ENCODE measurements at regions not wholly inside any gene's neighbourhood (a gene's known extent, or its start where the extent isn't known, plus 50 kb on each side); places are given as distances from the start of the nearest gene placed in this dataset.

DNA sequence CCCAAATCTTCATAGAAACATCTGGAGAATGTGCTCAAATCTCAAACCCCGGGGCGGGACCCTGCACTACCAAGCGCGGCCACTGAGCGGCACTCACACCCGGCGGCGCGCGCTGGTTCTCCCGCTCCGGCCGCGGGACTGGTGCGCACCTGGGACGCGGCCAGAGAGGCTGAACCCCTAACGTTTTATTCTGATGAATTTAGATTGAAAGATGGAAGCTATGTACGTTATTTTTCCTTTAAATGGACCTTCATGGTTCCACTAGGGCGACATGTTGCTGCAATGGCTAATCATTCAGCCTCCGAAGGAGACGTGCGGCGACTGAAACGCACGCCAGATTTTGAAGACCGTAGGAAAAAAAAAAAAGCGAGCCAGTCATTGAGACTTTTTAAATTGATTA, 107.0 kb upstream of the INSIG1 start:
- Histone ChIP-seq H3K9ac (ENCODE audit: low read depth in 1 of 2, low read length in 2 of 2) (no peak overlapping the region), H3K4me1 (ENCODE audit: control insufficient read depth in 2 of 2, insufficient read depth in 2 of 2, low read length in 2 of 2) (no peaks in the 10 kb centered on the region), H3K9me3 (ENCODE audit: control insufficient read depth in 2 of 2, low read length in 2 of 2) (peaks cover 0 to 5% of the 10 kb centered on the region in 2 donors), H3K27ac (ENCODE audit: low read depth in 2 of 2, low read length in 2 of 2) (no peak overlapping the region), H3K27me3 (ENCODE audit: control insufficient read depth in 2 of 2, insufficient read depth in 2 of 2, low read length in 2 of 2) (peaks cover 0 to 2% of the 10 kb centered on the region in 2 donors), H3K4me3 (ENCODE audit: low read length in 2 of 2) (no peak overlapping the region), H3K36me3 (ENCODE audit: control insufficient read depth in 2 of 2, insufficient read depth in 2 of 2, low read length in 2 of 2) (no peaks in the 10 kb centered on the region)

DNA sequence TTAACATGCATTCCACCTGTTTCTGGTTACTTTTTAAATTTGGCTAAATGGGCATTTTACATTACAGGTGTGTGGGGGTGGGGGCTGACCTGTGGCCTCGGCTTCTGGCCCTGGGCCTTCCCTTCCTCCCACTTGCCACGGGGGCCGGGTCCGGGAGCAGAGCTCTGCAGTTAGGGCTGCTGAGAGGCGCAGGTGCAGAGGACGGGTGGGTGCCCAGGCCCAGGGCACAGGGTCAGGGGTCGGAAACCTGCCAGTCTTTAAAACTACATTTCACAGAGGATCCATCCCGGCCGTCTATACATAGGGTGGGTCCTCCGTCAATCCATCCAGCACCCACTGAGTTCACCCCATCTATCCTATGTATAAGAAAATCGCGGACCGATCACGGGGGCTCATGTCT, 106.5 kb upstream of the INSIG1 start:
- no peak overlapping the region for H3K4me3 ChIP-seq (ENCODE audit: low read length in 2 of 2)

DNA sequence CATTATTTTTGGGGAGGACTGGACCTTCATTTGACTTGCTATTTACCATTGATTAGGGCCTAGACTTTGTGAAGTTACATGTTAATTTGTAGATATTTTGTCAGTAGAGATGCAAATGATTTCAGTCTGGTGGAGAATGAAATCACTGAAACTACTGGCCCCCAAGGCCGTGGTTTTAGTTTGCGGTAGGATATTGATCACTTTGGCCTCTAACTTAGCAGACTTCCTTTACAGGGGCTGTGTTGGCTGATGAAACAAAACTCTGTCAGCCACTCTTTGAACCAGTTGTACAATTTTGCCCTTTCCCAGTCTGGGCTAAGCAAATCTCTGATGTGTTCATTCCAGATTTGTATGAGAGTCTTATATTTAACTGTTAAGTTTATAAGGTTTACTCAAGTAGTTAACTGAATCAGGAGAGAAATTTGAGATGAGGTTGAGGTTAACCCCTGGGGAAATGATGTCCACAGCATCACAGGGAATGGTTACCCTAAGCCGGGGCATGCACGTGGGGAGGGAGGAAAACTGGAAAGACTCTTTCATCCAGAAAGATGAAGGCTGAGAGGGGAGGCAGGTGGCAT, 105.7 kb upstream of the INSIG1 start:
- H3K27ac ChIP-seq (ENCODE audit: low read depth in 2 of 2, low read length in 2 of 2) = no peak overlapping the region
- no peaks in the 10 kb centered on the region for H3K4me1 ChIP-seq (ENCODE audit: control insufficient read depth in 2 of 2, insufficient read depth in 2 of 2, low read length in 2 of 2)
- H3K27me3 ChIP-seq (ENCODE audit: control insufficient read depth in 2 of 2, insufficient read depth in 2 of 2, low read length in 2 of 2) = peaks cover 0 to 2% of the 10 kb centered on the region in 2 donors
- peaks cover 0 to 3% of the 10 kb centered on the region in 2 donors for H3K9me3 ChIP-seq (ENCODE audit: control insufficient read depth in 2 of 2, low read length in 2 of 2)
- H3K36me3 ChIP-seq (ENCODE audit: control insufficient read depth in 2 of 2, insufficient read depth in 2 of 2, low read length in 2 of 2) = no peaks in the 10 kb centered on the region
- H3K4me3 ChIP-seq (ENCODE audit: low read length in 2 of 2) = no peak overlapping the region
- H3K9ac ChIP-seq (ENCODE audit: low read depth in 1 of 2, low read length in 2 of 2) = no peak overlapping the region

More for the DNA sequence above, 106.5 kb upstream of the INSIG1 start:
- Histone ChIP-seq H3K36me3 (ENCODE audit: control insufficient read depth in 2 of 2, insufficient read depth in 2 of 2, low read length in 2 of 2) (no peaks in the 10 kb centered on the region), H3K9ac (ENCODE audit: low read depth in 1 of 2, low read length in 2 of 2) (no peak overlapping the region), H3K9me3 (ENCODE audit: control insufficient read depth in 2 of 2, low read length in 2 of 2) (peaks cover 0 to under 1% of the 10 kb centered on the region in 2 donors), H3K27me3 (ENCODE audit: control insufficient read depth in 2 of 2, insufficient read depth in 2 of 2, low read length in 2 of 2) (peaks cover 0 to 2% of the 10 kb centered on the region in 2 donors), H3K4me1 (ENCODE audit: control insufficient read depth in 2 of 2, insufficient read depth in 2 of 2, low read length in 2 of 2) (no peaks in the 10 kb centered on the region), H3K27ac (ENCODE audit: low read depth in 2 of 2, low read length in 2 of 2) (no peak overlapping the region)

- H3K4me3 ChIP-seq (ENCODE audit: low read length in 2 of 2) = no peak overlapping the region
Measured at GRCh38 chr7:155192961-155193640, 104.6 kb upstream of the INSIG1 start.

DNA sequence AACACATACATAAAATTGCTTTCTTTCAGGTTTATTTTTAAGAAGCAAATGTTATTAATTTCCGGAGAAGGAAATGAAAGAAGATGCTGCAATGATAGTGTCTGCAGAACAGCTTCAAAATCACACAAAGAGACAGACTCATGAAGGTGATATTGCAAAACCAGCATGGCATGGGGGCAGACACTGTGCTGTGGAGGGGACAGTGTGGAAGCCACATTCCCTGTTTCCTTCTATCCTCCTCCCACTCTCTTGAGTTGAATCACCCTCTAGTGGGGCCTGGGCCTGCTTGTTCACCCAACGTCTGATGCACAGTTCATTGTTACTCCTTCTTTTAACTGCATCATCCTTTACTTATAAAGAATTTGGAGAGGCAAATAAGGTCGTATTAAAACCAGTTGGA, 104.0 kb upstream of the INSIG1 start:
- Histone ChIP-seq H3K9me3 (ENCODE audit: control insufficient read depth in 2 of 2, low read length in 2 of 2) (peaks cover 0 to 3% of the 10 kb centered on the region in 2 donors), H3K4me3 (ENCODE audit: low read length in 2 of 2) (no peak overlapping the region), H3K4me1 (ENCODE audit: control insufficient read depth in 2 of 2, insufficient read depth in 2 of 2, low read length in 2 of 2) (no peaks in the 10 kb centered on the region), H3K36me3 (ENCODE audit: control insufficient read depth in 2 of 2, insufficient read depth in 2 of 2, low read length in 2 of 2) (no peaks in the 10 kb centered on the region), H3K27ac (ENCODE audit: low read depth in 2 of 2, low read length in 2 of 2) (no peak overlapping the region), H3K9ac (ENCODE audit: low read depth in 1 of 2, low read length in 2 of 2) (no peak overlapping the region), H3K27me3 (ENCODE audit: control insufficient read depth in 2 of 2, insufficient read depth in 2 of 2, low read length in 2 of 2) (peaks cover 0 to 2% of the 10 kb centered on the region in 2 donors)

More at GRCh38 chr7:155192961-155193640, 104.6 kb upstream of the INSIG1 start:
- Histone ChIP-seq H3K27me3 (ENCODE audit: control insufficient read depth in 2 of 2, insufficient read depth in 2 of 2, low read length in 2 of 2) (peaks cover 0 to 2% of the 10 kb centered on the region in 2 donors), H3K9ac (ENCODE audit: low read depth in 1 of 2, low read length in 2 of 2) (no peak overlapping the region), H3K36me3 (ENCODE audit: control insufficient read depth in 2 of 2, insufficient read depth in 2 of 2, low read length in 2 of 2) (no peaks in the 10 kb centered on the region), H3K9me3 (ENCODE audit: control insufficient read depth in 2 of 2, low read length in 2 of 2) (peaks cover 0 to 3% of the 10 kb centered on the region in 2 donors), H3K27ac (ENCODE audit: low read depth in 2 of 2, low read length in 2 of 2) (no peak overlapping the region), H3K4me1 (ENCODE audit: control insufficient read depth in 2 of 2, insufficient read depth in 2 of 2, low read length in 2 of 2) (no peaks in the 10 kb centered on the region)

- H3K4me1 ChIP-seq (ENCODE audit: control insufficient read depth in 2 of 2, insufficient read depth in 2 of 2, low read length in 2 of 2) = no peaks in the 10 kb centered on the region
- peaks cover 0 to 2% of the 10 kb centered on the region in 2 donors for H3K27me3 ChIP-seq (ENCODE audit: control insufficient read depth in 2 of 2, insufficient read depth in 2 of 2, low read length in 2 of 2)
- no peaks in the 10 kb centered on the region for H3K36me3 ChIP-seq (ENCODE audit: control insufficient read depth in 2 of 2, insufficient read depth in 2 of 2, low read length in 2 of 2)
- H3K27ac ChIP-seq (ENCODE audit: low read depth in 2 of 2, low read length in 2 of 2) = no peak overlapping the region
- H3K4me3 ChIP-seq (ENCODE audit: low read length in 2 of 2) = no peak overlapping the region
- H3K9ac ChIP-seq (ENCODE audit: low read depth in 1 of 2, low read length in 2 of 2) = no peak overlapping the region
- peaks cover 0 to 3% of the 10 kb centered on the region in 2 donors for H3K9me3 ChIP-seq (ENCODE audit: control insufficient read depth in 2 of 2, low read length in 2 of 2)
Measured at GRCh38 chr7:155194382-155195140, 103.1 kb upstream of the INSIG1 start.

GRCh38 chr7:155195939-155196523, 101.6 kb upstream of the INSIG1 start:
- Histone ChIP-seq H3K27ac (ENCODE audit: low read depth in 2 of 2, low read length in 2 of 2) (no peak overlapping the region), H3K4me1 (ENCODE audit: control insufficient read depth in 2 of 2, insufficient read depth in 2 of 2, low read length in 2 of 2) (no peaks in the 10 kb centered on the region), H3K36me3 (ENCODE audit: control insufficient read depth in 2 of 2, insufficient read depth in 2 of 2, low read length in 2 of 2) (no peaks in the 10 kb centered on the region), H3K4me3 (ENCODE audit: low read length in 2 of 2) (no peak overlapping the region), H3K9me3 (ENCODE audit: control insufficient read depth in 2 of 2, low read length in 2 of 2) (peaks cover 0 to 3% of the 10 kb centered on the region in 2 donors), H3K27me3 (ENCODE audit: control insufficient read depth in 2 of 2, insufficient read depth in 2 of 2, low read length in 2 of 2) (peaks cover 0 to 2% of the 10 kb centered on the region in 2 donors), H3K9ac (ENCODE audit: low read depth in 1 of 2, low read length in 2 of 2) (no peak overlapping the region)

DNA sequence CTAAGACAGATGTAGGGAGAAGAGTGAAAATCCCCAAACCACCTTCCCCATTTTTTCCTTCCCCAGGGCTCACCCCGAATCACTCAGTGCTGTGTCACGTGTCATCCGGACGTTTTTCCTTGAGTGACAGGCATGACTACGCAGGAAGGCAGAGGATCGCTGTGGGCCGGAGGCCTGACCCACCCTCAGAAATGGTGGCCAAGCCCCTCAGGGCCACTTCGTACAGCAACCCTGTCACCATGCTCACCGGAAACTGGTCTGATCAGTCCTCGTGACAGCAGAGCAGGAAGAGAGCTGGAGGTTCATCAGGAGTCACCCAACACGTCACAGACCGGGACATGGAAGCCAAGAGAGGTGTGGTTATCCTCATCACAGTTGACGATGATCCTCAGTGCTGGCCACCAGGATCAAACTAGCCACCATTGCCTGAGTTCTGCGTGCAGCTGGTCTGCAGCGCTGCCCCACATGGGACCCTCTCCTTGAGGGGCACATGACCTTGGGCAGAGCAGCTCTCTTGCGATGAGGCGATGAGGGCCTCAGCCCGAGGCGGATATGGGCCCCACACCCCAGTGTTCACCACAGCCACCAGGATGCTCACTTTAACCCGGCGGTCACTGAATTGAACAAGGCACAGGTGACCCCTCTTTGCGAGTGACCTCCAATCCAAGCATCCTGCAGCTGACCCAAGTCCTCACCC, 99.3 kb upstream of the INSIG1 start:
- Histone ChIP-seq H3K9ac (ENCODE audit: low read depth in 1 of 2, low read length in 2 of 2) (no peak overlapping the region), H3K27ac (ENCODE audit: low read depth in 2 of 2, low read length in 2 of 2) (no peak overlapping the region), H3K4me1 (ENCODE audit: control insufficient read depth in 2 of 2, insufficient read depth in 2 of 2, low read length in 2 of 2) (no peaks in the 10 kb centered on the region)

DNA sequence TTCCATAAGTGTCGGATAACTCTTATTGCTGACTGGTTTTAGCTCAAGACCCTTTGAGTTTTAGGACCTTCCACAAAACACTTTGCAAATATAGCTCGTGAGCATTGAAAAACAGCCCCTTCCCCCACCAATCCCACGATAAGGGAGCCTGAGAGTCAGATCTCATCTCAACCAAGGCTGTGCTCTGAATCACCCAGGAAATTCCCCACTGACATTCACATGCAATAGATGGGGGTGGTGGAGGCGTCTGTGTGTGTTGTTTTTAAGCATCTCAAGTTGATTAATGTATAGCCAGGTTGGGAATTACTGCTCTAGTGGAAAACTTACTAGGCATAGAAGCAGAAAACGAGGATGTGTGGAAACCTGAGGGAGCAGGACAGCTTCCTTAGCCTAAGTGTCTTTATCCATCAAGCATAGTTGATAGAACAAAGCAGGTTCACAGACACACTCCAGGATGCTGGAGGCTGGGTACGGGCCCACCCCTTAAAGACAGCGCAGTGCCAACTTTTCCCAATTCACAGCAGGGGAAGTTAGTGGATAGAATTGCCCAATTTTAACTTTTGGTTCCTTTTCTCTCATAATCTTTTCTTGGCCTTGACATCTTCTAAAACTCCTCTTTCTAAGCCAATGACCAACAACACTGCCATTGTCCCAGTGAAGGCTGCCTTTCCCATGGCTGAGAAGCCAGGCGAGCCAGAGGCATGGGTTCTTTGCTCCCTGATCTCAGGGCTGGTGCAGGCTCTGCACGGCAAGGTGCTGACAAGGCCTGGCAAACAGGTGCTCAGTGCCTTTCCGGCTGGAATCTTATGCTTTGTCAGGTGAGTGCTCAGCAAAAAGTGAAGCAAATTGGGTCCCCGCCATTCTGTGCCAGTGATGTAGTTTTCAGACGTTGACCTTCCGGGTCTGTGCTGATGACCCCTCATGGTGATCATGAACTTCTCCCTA, 98.5 kb upstream of the INSIG1 start:
- Histone ChIP-seq H3K9ac (ENCODE audit: low read depth in 1 of 2, low read length in 2 of 2) (no peak overlapping the region), H3K27ac (ENCODE audit: low read depth in 2 of 2, low read length in 2 of 2) (no peak overlapping the region), H3K4me3 (ENCODE audit: low read length in 2 of 2) (no peak overlapping the region), H3K36me3 (ENCODE audit: control insufficient read depth in 2 of 2, insufficient read depth in 2 of 2, low read length in 2 of 2) (no peaks in the 10 kb centered on the region), H3K27me3 (ENCODE audit: control insufficient read depth in 2 of 2, insufficient read depth in 2 of 2, low read length in 2 of 2) (peaks cover 0 to 2% of the 10 kb centered on the region in 2 donors), H3K9me3 (ENCODE audit: control insufficient read depth in 2 of 2, low read length in 2 of 2) (peaks cover 0 to 3% of the 10 kb centered on the region in 2 donors), H3K4me1 (ENCODE audit: control insufficient read depth in 2 of 2, insufficient read depth in 2 of 2, low read length in 2 of 2) (no peaks in the 10 kb centered on the region)

More for the DNA sequence above, 99.3 kb upstream of the INSIG1 start:
- Histone ChIP-seq H3K27me3 (ENCODE audit: control insufficient read depth in 2 of 2, insufficient read depth in 2 of 2, low read length in 2 of 2) (peaks cover 0 to 2% of the 10 kb centered on the region in 2 donors), H3K9me3 (ENCODE audit: control insufficient read depth in 2 of 2, low read length in 2 of 2) (peaks cover 0 to 3% of the 10 kb centered on the region in 2 donors), H3K36me3 (ENCODE audit: control insufficient read depth in 2 of 2, insufficient read depth in 2 of 2, low read length in 2 of 2) (no peaks in the 10 kb centered on the region), H3K4me3 (ENCODE audit: low read length in 2 of 2) (no peak overlapping the region)
